GM06990 (cell line): ENCODE measurements at regions not wholly inside any gene's neighbourhood (a gene's known extent, or its start where the extent isn't known, plus 50 kb on each side); places are given as distances from the start of the nearest gene placed in this dataset.

ENCODE experiments used
- DNase-seq: peaks from one replicate; pipeline ENCODE4 v3.0.0-alpha.2; 2011; ENCODE audit not compliant: insufficient read length; ENCODE audit errors: extremely low read depth
- H3K27me3 ChIP-seq: replicated peaks from 2 replicates; pipeline ENCODE4 v1.6.0; 2011; ENCODE audit warnings: low read length; ENCODE audit not compliant: control insufficient read depth, insufficient read depth
- H3K36me3 ChIP-seq: 2 replicates; pipeline ENCODE4 v1.5.1; 2011; ENCODE audit warnings: low read length; ENCODE audit not compliant: control insufficient read depth, insufficient read depth
- H3K4me3 ChIP-seq: replicated peaks from 2 replicates; pipeline ENCODE4 v1.5.1; 2011; ENCODE audit warnings: low read depth, mild to moderate bottlenecking, control low read depth, low read length
- TF ChIP-seq, protein P1 (sequence below): IDR thresholded peaks from 2 replicates; pipeline ENCODE4 v1.5.1; 2011; ENCODE audit warnings: low read length, control low read depth, mild to moderate bottlenecking, inconsistent platforms; ENCODE audit not compliant: insufficient read depth, poor library complexity, severe bottlenecking

DNA sequence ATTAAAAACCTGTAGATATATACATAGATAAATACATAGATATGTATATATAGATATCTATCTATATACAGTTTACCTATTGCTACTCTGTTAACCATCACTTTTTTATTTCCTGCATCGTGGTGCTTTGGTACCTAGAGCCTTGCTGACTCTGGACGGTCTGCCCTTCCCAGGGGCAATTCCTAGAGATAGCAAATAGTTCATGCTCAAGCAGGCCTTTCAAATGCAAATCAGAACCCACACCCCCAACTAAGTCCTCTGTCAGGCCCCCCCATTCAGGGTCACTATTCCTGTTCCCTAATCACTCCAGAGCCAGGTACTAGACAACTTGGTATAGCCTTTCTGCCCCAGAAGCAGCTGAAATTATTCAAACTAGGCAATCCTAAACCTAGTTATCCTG lies 273.5 kb upstream of the ADGRL3 start:
- DNase-seq, result no peak
- TF ChIP-seq, protein P1, sequence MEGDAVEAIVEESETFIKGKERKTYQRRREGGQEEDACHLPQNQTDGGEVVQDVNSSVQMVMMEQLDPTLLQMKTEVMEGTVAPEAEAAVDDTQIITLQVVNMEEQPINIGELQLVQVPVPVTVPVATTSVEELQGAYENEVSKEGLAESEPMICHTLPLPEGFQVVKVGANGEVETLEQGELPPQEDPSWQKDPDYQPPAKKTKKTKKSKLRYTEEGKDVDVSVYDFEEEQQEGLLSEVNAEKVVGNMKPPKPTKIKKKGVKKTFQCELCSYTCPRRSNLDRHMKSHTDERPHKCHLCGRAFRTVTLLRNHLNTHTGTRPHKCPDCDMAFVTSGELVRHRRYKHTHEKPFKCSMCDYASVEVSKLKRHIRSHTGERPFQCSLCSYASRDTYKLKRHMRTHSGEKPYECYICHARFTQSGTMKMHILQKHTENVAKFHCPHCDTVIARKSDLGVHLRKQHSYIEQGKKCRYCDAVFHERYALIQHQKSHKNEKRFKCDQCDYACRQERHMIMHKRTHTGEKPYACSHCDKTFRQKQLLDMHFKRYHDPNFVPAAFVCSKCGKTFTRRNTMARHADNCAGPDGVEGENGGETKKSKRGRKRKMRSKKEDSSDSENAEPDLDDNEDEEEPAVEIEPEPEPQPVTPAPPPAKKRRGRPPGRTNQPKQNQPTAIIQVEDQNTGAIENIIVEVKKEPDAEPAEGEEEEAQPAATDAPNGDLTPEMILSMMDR, result no peak
- no peak overlapping the region for H3K4me3 ChIP-seq
- H3K27me3 ChIP-seq, result no peaks in the 10 kb centered on the region
- no peaks in the 10 kb centered on the region for H3K36me3 ChIP-seq

DNA sequence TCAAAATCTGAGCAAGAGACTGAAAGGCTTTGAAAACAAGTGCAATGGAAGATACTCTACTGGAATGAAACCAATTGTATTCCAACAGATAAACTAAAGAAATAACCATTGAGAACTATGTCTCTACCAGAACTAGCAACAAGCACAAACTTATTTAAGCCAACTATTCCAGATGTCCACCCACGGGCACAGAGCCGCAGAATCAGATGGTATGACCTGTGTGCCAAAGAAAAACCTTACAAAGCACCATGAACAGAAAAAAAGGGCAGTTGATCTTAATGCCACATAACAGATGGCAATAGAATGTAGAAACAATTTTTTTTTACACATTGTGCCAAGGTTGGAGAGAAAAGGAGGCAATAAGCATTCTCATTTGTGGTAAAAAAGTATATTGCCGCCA lies 269.3 kb upstream of the ADGRL3 start:
- no peak overlapping the region for H3K4me3 ChIP-seq
- DNase-seq, result no peak
- no peaks in the 10 kb centered on the region for H3K36me3 ChIP-seq
- H3K27me3 ChIP-seq, result no peaks in the 10 kb centered on the region
- TF ChIP-seq, protein P1, result no peak

DNA sequence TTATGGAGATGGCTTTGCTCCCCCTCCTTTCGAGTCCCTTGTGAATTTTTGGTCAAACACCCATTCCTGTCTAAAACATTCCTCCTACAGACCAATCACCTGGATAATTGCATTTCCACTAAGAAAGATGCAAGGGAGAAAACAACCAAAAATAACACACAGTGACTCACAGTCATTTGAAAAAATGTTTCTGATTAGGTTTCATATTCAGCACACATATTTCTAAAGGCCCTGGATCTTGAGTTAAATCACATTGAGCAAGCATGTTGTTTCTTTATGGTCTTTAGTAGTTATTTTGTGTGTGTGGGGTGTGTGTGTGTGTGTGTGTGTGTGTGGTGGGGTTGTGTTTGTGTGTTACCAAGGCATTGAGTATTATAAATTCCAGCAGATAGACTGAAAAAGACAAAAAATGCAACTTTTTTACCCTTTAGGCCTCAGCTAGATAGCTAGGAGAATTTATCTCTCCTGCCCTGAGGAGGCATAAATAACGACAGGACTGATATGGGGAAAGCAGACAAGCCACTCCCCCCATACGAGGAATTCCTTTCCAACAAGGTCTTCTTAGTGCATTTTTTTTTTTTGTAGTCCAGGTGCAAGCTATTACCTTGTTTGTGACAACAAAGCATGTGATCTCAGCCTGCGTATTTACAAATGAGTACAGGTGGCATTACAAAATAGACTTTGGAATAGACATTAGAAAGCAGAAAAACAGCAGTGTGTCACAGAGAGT lies 265.4 kb upstream of the ADGRL3 start:
- Histone ChIP-seq H3K36me3 (no peaks in the 10 kb centered on the region), H3K4me3 (no peak overlapping the region), H3K27me3 (no peaks in the 10 kb centered on the region)
- DNase-seq, result no peak
- TF ChIP-seq, protein P1, result no peak

DNA sequence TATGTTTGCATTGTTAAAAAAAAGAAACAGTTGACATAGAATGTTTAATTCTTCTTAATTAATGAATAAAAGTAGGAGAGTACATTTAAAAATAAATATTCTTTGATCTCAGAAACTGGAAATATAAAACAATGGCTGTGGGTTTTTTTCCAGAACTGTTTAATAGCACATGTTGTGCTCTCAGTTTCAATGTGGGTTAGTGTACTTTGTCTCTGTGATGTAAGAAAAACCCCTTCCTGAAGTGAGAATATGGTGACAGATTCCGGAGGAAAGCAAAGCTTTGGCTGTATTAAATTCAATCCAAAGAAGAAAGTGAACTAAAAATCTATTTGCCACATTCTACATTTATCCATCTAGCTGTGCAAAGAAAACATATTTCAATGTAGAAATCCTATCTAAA lies 261.9 kb upstream of the ADGRL3 start:
- TF ChIP-seq, protein P1, result no peak
- H3K27me3 ChIP-seq, result no peaks in the 10 kb centered on the region
- no peaks in the 10 kb centered on the region for H3K36me3 ChIP-seq
- DNase-seq, result no peak
- H3K4me3 ChIP-seq, result no peak overlapping the region

DNA sequence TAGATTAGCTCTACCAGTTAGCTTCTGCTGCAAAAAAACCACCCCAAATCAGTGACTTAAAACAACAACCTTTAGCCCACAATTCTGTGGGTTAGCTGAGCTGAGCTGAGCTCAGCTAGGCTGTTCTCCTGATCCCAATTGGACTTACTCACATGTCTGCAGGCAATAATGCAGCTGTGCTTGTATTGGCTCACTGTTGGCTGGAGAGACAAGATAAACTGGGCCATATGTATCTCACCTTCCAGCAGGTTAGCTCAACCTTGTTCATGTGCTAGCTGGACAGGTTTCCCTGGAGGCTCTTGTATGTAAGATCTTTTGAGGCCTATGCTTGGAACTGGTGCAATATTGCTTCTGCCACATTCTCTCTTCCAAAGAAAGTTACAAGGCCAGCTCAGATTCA lies 261.5 kb upstream of the ADGRL3 start:
- TF ChIP-seq, protein P1, result no peak
- no peak for DNase-seq
- no peaks in the 10 kb centered on the region for H3K36me3 ChIP-seq
- H3K4me3 ChIP-seq, result no peak overlapping the region
- no peaks in the 10 kb centered on the region for H3K27me3 ChIP-seq

DNA sequence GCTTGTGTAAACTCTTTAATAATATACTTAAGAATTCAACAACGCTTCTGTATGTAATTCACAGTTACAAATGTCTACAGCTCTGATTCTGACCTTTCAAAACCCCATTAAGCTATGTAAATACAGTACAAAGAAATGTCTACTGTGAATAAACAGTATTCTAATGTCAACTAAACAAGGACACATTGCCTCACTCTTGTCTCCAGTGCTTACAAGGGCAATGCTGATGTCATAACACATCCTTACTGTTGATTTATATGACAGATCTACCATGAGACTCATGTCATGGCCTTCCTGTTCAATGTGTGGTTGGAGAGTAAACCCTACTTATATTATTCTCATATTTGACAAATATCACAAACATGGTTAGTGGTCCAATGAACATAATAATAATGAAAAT lies 256.1 kb upstream of the ADGRL3 start:
- H3K27me3 ChIP-seq, result no peaks in the 10 kb centered on the region
- no peak for DNase-seq
- no peaks in the 10 kb centered on the region for H3K36me3 ChIP-seq
- TF ChIP-seq, protein P1, result no peak
- H3K4me3 ChIP-seq, result no peak overlapping the region
